NCI-H82 treated with DMSO at 0.1 percent for 48 hours (cell line): ENCODE measurements at regions not wholly inside any gene's neighbourhood (a gene's known extent, or its start where the extent isn't known, plus 50 kb on each side); places are given as distances from the start of the nearest gene placed in this dataset.
"Not testable (repeated sequence)": the region's sequence is repeated elsewhere in the genome, so short reads cannot be mapped to it uniquely, and the experiment has no call there.

Source experiments
- DNase-seq: peaks from one replicate; lab custom pipeline; 2025; ENCODE audit not compliant: unreplicated experiment; lab: John Stamatoyannopoulos, UW

DNA sequence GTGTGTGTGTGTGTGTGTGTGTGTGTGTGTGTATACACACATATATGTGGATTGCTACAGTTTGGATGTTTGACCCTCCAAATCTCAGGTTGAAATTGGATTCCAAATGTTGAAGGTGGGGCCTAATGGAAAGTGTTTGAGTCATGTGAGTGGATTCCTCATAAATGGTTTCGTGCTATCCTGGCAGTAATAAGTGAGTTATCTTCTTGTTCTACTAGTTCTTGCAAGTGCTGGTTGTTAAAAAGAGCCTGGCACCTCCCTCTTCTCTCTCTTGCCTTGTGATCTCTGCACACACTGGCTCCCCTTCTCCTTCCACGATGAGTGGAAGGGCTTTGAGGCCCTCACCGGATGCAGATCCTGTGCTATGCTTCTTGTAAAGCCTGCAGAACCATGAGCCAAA, 344.1 kb downstream of the SH2D1A start:
- no peak for DNase-seq

DNA sequence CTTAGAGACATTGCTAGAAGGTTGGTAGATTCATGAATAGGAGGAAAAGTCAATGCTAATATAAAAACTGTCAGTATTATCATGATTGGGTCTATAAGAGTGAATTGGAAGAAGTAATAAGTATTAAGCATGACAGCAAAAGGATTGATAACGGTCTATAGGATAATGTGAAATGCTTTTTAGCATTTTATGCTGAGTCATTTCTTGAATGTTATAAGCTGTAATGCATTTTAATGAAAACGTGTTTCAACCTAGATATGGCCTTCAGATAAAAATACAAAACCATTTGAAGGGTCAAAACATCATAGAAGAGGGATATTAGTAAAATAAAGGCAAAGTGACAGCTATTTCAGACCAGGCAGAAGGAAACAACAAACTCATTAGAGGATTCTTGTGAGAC, 353.5 kb downstream of the SH2D1A start:
- DNase-seq = no peak

DNA sequence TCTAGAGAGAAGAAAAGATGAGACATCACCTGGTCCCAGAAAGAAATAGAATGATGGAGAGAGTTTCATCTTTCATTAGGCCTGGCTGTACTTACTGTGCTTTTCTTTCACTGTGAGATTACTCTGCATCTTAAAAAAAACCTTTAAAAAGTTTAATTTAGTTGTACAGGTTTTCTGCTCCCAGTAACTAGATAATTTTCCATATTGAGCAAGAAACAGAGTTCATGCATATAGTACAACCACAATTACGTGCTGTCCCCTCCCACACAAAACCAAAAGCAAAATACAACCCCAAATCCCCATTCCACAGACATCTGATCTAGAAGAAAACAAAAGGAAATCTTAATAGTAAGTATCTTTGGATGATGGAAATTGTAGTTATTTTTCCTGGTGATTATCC, 371.2 kb downstream of the SH2D1A start:
- DNase-seq = no peak

DNA sequence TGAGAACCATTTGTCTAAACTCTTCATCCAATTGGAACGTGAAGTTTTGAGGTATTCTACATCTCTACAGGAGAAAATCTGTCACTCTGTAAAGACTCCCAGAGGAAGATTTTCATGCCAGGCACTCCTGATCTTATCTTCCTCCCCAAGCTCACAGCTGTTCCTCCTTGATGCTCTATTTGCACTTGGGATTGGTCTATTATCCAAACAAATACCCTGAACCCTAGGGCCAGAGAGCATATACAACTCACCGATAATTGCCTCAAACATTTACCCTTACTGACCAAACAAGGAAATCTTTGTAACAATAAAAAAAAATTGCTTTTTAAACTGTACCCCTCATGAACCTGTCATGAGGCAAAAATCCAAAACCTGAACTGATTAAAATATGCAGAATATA, 372.7 kb downstream of the SH2D1A start:
- DNase-seq = peak; percentile 13

DNA sequence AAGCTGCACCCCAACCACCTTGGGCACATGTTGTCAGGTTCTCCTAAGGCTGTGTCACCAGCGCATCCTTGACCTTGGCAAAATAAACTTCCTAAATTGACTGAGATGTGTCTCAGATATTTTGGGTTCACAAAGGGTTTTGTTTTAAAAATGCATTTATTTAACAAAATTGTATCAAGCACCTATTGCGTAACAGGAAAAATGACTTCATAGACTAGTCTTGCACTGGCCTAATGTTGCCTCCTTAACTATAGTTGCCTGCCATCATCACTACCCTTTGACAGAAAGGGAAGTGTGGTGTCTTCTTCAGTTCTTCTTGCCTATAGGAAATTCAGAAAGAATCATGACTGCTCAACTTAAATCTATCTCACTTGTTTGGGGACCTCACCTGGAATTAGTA, 374.2 kb downstream of the SH2D1A start:
- DNase-seq = no peak

DNA sequence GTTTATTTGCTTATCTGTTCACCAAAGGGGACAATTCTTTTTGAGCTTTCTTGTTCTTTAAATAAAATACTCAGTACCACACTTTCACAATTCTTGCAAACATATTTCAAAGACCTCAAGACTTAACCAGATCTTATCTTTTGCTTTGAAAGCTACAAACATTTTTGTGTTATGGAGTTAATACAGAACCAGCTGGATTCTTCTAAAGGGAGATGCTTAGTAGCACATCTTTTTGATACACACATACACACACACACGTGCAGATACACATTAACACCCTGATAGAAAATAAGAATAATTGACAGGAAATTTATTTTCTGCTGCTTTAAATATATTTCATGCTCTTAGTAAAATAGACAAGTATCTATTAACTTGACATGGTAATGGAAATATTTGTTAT, 379.1 kb downstream of the SH2D1A start:
- DNase-seq = no peak

DNA sequence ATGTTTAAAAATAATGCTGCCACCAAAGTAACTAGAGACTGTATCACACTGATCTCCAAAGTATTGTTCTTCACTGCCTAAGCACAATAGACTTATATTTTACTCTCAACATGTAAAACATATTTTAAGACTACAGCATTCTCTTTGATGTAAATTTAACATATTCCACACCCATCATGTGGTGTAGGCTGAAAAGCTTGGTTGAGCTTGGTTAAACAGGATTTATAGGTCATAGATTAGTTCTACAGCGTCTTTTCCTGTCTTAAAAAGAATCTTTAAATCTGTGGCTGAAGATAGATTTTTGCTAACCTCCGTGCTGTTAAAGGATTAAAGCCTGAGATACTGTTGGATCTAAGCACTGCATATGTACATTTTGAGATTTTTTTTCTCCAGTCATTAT, 379.9 kb downstream of the SH2D1A start:
- no peak for DNase-seq

DNA sequence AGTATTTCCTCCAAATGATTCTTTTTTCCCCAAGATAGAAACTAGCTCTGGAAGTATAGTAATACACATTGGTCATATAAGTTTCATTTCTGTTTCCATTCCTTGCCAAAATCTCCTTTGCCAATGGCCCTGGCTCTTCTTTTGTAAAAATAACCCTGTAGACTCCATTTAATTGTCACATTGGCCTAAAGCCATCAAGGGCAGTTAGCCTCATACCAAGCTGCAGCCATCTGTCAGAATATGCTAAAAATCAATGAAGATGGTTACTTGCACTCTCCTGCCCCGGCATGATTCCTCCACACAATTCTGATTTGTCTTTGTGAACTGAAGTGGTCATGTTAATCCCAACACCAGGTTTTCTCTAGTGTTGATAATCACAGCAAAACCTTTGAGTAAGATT, 380.5 kb downstream of the SH2D1A start:
- no peak for DNase-seq

DNA sequence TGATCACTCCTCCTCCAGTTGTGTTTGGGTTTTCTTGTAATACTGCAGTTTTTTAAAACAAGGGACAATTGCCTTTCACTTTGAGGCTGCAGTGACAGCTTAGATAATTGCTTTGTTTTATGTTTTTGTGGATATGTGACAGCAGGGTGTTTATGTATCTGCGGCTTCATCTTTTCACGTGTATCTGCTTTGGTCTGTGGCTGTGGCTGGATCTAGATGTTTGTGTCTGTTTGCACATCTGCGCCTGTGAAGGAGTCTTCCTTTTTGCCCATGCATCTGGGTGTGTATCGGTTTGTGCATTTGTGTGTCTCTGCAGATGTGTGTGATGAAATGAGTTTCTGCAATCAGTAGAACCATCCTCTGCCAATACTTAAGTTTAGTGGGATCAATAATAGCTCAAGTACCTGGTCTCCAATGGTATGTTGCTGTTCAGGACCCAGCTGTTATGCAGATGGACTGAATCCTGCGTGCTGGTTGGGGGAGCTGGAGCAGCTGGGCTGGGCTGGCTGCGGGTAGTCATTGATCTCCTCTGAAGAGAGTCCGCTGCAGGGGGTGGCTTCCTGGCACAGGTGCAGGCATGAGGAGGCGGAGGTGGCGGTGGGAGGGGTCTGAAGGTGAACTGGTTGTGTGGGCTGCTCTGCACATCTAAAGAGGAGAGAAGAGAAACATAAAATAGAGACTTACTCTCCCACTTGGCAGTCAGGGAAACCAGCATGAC, 390.3 kb downstream of the SH2D1A start:
- no peak for DNase-seq

DNA sequence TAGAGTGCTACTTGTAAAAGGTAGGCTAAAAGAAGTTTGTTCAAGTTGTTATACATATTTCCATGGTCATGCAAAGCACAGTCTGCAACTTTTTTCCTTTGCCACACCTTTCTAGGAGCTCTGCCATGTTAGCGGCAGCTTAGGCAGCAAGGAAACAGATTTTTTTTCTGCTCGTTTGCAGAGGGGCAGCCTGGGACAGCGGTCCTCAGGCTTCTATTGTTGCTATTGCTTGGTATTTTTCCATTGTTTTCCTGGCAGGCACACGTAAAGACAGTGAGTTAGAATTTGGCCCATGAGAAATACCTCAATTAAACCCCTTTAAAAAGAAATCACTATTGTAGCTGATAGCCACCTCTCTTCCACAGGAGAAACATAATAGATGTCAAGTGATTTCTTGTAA, 391.4 kb downstream of the SH2D1A start:
- no peak for DNase-seq

DNA sequence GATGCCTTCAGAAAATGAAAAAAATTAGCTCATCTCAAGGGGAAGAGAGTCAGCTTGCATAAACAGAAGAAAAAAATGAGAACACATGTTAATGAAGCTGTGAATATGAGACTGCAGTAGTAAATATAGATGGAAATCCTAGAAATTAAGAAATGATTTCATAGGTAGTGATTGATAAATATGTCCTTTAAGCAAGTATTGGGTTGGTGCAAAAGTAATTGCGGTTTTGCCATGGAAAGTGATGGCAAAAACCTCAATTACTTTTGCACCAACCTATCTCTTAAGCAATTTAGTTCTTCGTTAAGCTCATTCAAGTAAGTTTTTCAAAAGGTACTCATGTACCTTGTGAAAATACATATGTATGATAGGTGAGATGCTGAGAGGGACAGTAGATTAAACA, 400.9 kb downstream of the SH2D1A start:
- DNase-seq = no peak

DNA sequence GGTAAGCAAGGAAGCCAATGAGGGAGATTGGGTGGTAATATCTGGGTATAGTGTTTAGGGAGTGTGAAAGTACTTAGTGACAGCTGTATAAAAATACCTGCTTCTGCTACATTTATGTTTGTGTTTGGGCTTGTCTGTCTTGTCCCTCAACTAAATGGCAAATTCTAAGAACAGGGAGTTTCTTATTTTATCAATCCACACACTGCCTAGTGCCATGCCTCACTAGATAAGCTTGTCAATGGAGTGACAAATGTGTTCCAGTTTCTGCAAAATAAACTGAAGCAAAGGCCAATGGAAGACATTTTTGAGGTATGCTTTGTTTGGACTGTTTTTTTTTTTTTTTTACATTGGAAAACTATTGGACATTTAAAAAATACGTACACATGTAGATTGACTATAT, 418.0 kb downstream of the SH2D1A start:
- DNase-seq = no peak

DNA sequence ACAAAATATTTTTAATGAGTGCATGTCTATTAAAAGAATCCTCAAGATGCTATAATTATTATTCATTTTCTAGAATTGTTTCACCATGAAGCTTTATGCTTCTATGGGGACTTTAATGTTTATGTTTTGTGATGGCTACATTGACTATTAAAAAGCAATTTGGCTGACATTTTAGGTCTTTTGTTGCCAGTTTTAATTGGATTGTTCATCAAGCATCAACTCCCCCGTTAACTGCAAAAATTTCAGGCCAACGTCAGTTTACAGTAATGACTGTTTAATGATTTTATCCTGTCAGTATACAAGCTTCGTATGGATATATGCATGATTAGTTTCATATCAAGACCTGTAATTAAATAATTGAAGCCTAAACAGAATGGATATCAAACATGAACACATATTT, 422.8 kb downstream of the SH2D1A start:
- no peak for DNase-seq

DNA sequence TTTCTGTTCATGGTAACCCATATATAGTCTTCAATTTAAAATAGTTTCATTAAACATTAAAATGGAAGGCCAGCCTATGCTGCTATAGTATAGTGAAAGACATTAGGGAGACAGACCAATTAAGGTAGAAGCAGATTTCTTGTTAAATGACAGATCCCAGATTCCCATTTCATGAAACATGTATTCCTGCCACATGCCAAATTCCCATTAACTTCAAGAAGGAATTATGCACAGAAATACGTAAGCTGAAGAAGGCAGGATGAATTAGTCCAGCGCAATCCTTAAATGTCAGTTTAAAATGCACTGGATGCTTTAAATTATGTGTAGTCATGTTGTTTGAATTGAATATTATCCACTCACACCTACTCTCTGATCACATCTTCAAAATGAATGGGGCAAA, 424.9 kb downstream of the SH2D1A start:
- no peak for DNase-seq

DNA sequence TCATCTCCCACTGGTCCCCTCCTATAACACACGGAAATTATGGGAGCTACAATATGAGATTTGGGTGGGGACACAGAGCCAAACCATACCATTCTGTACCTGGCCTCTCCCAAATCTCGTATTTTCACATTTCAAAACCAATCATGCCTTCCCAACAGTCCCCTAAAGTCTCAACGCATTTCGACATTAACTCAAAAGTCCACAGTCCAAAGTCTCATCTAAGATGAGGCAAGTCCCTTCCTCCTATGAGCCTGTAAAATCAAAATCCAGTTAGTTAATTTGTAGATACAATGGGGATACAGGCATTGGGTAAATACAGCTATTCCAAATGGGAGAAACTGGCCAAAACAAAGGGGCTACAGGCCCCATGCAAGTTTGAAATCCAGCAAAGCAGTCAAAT, 441.9 kb downstream of the SH2D1A start:
- DNase-seq = not testable (repeated sequence)

DNA sequence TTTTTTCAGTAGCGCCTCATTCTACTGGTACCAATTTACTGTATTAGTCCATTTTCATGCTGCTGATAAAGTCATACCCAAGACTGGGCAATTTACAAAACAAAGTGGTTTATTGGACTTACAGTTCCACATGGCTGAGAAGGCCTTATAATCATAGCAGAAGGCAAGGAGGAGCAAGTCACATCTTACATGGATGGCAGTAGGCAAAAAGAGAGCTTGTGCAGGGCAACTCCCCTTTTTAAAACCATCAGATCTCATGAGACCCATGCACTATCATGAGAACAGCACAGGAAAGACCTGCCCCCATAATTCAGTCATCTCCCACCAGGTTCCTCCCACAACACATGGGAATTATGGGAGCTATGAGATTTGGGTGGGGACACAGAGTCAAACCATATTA, 443.5 kb downstream of the SH2D1A start:
- not testable (repeated sequence) for DNase-seq

DNA sequence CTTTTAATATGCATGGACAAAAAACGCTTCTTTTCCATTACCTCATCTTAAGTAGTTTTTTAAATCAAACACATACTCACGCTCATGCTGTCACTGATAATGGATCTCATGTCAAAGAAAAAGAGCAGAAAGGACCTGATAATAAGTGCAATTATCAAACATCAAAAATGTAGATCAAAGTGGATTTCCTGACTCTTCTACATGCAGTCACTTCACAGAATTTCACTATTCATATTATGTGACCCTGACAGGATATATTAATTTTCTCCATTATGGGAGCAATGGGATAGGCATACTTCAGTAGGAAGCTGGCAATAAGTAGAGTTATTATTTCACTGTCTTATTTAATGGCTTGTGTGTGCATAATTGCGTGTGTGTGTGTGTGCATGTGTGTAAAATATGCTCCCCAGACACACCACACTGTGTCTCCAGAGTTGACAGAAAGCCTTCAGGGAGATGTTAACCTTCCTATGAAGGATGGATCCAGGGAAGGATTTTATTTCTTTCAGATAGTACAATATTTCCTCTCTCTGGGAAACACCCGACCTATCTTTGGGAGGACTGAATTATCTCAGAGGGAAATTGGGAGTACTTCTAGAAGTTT, 445.2 kb downstream of the SH2D1A start:
- no peak for DNase-seq

DNA sequence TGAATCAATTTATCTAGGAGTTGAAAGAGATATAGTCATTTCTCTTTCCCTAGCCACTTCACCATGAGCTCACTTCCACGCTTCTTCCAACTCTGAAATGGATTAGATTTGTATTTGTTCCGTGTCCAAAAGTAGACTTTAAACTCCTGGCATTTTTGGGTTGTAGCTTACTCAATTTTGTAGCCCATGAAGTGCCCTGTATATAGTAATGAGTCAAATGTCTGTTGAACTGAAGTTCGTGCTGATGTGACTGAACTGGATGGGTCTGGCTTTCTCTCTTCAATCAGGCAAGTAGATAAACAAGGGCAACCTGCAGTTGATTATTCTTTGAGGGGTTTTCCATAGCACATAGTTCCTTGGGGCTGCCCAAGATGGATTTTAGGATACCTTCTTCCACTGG, 450.6 kb downstream of the SH2D1A start:
- no peak for DNase-seq

DNA sequence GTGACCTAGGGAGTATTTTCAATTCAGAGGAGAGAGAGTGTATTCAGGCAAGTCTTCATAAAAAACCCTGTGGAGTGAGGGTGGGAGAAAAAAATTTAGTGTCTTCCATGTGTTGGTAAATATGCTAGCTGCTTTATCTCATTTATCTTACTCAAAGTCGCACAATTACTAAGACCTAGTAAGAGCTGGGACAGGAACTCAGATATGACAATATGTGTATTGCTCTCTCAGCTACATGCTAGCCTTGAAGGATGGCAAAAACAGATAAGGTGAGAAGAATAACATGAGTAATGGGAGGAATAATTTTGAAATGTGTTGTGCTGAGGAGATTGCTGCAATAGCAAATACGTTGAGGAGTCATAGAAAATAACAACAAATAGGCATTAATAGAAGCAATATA, 458.6 kb downstream of the SH2D1A start:
- DNase-seq = no peak

DNA sequence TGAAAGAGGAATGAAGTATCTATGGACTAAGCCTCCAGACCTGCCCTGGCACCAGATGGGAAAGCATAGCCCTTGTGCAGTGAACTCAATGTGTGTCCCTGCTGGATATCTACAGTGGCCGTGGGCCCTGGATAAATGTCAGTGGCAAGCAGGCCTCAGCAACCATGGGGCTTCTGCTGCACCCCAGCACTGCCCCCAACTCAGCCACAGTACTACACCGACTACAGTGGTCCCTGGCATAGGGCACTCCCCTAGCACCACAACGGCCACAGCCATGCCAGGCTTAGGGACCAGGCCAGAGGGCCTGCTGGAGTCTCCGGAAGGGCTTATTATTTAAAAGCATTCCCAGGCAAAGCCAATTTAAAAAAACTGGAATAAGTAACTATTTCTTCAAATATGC, 459.1 kb downstream of the SH2D1A start:
- no peak for DNase-seq

DNA sequence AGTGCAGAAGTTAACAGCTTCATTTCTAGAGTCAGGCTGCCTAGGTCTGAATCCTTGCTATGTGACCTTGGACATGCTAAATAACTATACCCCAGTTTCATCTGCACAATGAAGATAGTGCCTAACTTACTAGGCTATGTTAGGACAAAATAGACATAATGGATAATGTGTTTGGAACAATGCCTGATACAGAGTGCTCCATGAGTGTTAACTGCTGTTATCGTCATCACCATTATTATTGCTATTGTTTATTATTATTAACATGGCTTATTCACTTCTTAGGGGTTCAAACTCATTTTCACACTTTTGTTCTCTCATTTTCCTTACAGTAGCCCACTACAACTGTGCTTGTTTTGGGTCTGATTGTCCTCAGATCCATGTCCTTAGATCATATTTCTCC, 467.7 kb downstream of the SH2D1A start:
- no peak for DNase-seq

DNA sequence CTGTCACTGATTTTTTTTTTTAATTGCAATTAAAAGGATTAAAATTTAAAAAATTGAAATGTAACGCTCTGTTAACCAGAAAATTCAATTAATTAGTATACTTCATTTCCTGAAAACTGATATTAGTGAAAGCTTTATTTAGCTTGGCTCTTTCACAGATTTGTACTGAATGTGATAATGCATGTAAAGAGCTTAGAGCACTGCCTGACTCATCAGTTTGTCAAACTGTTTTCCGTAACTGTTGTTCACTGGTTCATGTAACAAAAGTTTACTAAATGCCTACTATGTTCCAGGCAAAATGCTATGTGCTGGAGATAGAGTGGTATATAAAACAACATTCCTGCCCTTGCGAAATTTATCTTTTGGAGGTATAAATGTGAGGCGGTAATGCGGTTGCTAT, 471.7 kb downstream of the SH2D1A start:
- no peak for DNase-seq

DNA sequence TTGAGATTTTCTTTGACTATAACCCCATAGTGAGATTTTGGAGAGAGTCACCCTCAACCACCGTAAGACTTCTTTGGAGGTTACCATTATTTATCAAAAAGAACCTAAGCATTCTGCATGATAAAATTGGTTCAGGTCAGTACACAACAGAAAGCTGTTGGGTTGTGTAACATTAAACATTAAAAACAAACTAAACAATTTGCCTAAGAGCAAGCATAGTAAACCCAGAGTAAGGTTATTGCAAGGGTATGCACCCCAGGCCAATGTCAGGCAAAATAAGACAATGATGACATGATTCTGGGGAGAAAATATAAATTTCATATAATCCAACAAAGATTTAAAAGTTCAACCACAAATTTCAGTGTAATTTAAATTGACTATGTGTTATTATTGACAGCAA, 472.4 kb downstream of the SH2D1A start:
- DNase-seq = no peak
